Panc1 (cell line): ENCODE measurements at regions not wholly inside any gene's neighbourhood (a gene's known extent, or its start where the extent isn't known, plus 50 kb on each side); places are given as distances from the start of the nearest gene placed in this dataset.

Source experiments
- ATAC-seq: fragments of 200-7000 bp; cut with Tn5 transposase; 2 replicates; pipeline ENCODE4 v1.9.1; 2020; ENCODE audit warnings: mild to moderate bottlenecking, moderate library complexity
- BruUV-seq: library from RNA; stranded (reverse); fragments of 400-500 nt; replicated peaks from 2 replicates; lab custom pipeline; 2021; lab: Mats Ljungman, UMichigan
- CTCF ChIA-PET: fragments of 300-600 bp; sonication (Branson Sonifier 250); formaldehyde crosslinking; loops from one replicate; lab custom pipeline; 2022; ENCODE audit warnings: antibody characterized with exemption; lab: Charles Lee
- POLR2A ChIA-PET: fragments of 300-600 bp; sonication (Branson Sonifier 250); formaldehyde crosslinking; loops from one replicate; lab custom pipeline; 2022; ENCODE audit warnings: antibody characterized with exemption; lab: Charles Lee
- DNase-seq: peaks from one replicate; pipeline ENCODE4 v3.0.0-alpha.2; 2010; ENCODE audit warnings: low read depth, low spot score
- H3K27ac ChIP-seq: 2 replicates; pipeline ENCODE4 v1.5.1; 2011; ENCODE audit warnings: mild to moderate bottlenecking, low read length, inconsistent platforms
- H3K27me3 ChIP-seq: fragments of 200-500 bp; sonication (Bioruptor generic); 2 replicates; pipeline ENCODE4 v1.6.0; 2014; ENCODE audit warnings: low read length, inconsistent platforms; ENCODE audit not compliant: control insufficient read depth, insufficient read depth
- H3K36me3 ChIP-seq: fragments of 200-500 bp; sonication (Bioruptor generic); 2 replicates; pipeline ENCODE4 v1.5.1; 2014; ENCODE audit warnings: inconsistent platforms, mild to moderate bottlenecking, low read length, moderate library complexity; ENCODE audit not compliant: control insufficient read depth, insufficient read depth
- H3K4me1 ChIP-seq: 2 replicates; pipeline ENCODE4 v1.5.1; 2011; ENCODE audit warnings: inconsistent platforms, mild to moderate bottlenecking, low read length, moderate library complexity; ENCODE audit not compliant: control insufficient read depth, insufficient read depth
- H3K4me3 ChIP-seq, 2 experiments: 2 replicates each; pipeline ENCODE4 v1.5.1; 2011 to 2012; ENCODE audit warnings: low read depth in 2 of 2, low read length in 2 of 2, mild to moderate bottlenecking in 2 of 2, inconsistent platforms in 1 of 2, moderate library complexity in 1 of 2
- H3K9me3 ChIP-seq: fragments of 200-500 bp; sonication (Bioruptor generic); 2 replicates; pipeline ENCODE4 v1.5.1; 2014; ENCODE audit warnings: low read depth, mild to moderate bottlenecking, inconsistent platforms, low read length, moderate library complexity; ENCODE audit not compliant: control insufficient read depth, insufficient read depth
- POLR2AphosphoS5 ChIP-seq: IDR thresholded peaks from 2 replicates; pipeline ENCODE4 v1.6.1; 2012; ENCODE audit warnings: mild to moderate bottlenecking, low read depth, low read length, moderate library complexity
- SIN3A ChIP-seq: IDR thresholded peaks from 2 replicates; pipeline ENCODE4 v1.6.1; 2012; ENCODE audit warnings: low read depth, mild to moderate bottlenecking, low read length, moderate library complexity, borderline replicate concordance; ENCODE audit not compliant: insufficient read depth
- TCF7L2 ChIP-seq: IDR thresholded peaks from 2 replicates; pipeline ENCODE4 v1.6.1; 2011; ENCODE audit warnings: mild to moderate bottlenecking, low read depth, low read length, inconsistent platforms
- in situ Hi-C: cut with HindIII; loops from 2 replicates; pipeline ENCODE4 v1.10.0; 2016; ENCODE audit warnings: low sequenced_read_pairs, low pct_unique_long_range_greater_than_20kb
- intact Hi-C: fragments of 100-400 bp; cut with micrococcal nuclease; formaldehyde crosslinking; loops from one replicate; pipeline ENCODE4 v1.10.0; 2022; ENCODE audit not compliant: unreplicated experiment
- TF ChIP-seq, protein P1 (sequence below), 2 experiments: IDR thresholded peaks; 2 replicates each; pipeline ENCODE4 v1.6.1; 2011 to 2012; ENCODE audit warnings: low read depth in 2 of 2, control low read depth in 1 of 2, low read length in 1 of 2, mild to moderate bottlenecking in 1 of 2, moderate library complexity in 1 of 2; ENCODE audit not compliant: insufficient read depth in 1 of 2
- TF ChIP-seq, protein P2 (sequence below): fragments of 450-650 bp; IDR thresholded peaks from 2 replicates; pipeline ENCODE4 v1.5.1; 2017; ENCODE audit warnings: mild to moderate bottlenecking

DNA sequence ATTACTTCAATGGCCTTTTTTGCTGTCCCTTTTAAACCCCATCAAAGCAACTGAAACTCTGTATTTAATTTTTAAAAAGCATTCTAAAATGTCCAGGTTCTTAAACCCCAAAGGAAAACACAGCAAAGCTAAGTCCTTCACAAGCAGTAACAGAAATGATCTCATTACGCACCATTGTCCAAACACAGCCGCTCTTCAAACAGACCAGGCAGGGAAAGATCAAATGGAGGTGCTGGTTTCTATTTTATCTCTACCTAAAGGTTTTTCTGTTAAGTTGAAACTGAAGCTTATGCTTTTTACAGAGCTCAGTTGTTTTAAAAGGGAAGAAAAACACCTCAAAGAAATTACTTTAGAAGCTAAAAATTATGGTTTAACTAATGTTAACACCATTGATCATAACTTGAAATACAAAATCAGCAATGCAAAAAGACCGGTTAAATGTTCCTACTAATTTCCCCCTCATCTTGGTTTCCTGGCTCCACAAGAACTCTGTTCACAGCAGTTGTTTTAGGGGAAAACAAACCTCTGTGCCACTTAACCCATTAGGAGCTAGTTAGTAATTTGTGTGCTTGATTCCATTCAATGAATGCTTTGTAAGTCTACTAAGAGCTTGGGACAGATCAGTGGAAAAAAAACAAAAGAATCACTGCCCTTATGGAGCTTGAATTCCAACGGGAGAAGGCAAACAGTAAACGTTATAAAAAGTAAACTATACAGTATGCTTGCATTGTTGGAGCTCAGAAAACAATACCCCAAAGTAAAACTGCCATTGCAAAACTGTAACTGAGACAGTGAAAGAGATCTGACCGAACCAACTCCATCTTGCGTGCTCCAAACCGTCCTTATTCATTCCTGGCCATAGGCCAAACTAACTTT, 87.4 kb downstream of the CD24 start:
- no peak for DNase-seq
- Histone ChIP-seq H3K4me3 (no peak overlapping the region), H3K4me1 (no peaks in the 10 kb centered on the region), H3K36me3 (no peaks in the 10 kb centered on the region), H3K9me3 (no peaks in the 10 kb centered on the region), H3K27me3 (no peaks in the 10 kb centered on the region), H3K27ac (peak overlapping the region; percentile 49)
- intact Hi-C loops, result loop anchor here (10.0 kb wide), 1 partner anchor 88 kb away; the partner anchor contains the start of gene CD24
- peak; percentile 66 for ATAC-seq
- no peak for TF ChIP-seq POLR2AphosphoS5
- TF ChIP-seq, protein P1, sequence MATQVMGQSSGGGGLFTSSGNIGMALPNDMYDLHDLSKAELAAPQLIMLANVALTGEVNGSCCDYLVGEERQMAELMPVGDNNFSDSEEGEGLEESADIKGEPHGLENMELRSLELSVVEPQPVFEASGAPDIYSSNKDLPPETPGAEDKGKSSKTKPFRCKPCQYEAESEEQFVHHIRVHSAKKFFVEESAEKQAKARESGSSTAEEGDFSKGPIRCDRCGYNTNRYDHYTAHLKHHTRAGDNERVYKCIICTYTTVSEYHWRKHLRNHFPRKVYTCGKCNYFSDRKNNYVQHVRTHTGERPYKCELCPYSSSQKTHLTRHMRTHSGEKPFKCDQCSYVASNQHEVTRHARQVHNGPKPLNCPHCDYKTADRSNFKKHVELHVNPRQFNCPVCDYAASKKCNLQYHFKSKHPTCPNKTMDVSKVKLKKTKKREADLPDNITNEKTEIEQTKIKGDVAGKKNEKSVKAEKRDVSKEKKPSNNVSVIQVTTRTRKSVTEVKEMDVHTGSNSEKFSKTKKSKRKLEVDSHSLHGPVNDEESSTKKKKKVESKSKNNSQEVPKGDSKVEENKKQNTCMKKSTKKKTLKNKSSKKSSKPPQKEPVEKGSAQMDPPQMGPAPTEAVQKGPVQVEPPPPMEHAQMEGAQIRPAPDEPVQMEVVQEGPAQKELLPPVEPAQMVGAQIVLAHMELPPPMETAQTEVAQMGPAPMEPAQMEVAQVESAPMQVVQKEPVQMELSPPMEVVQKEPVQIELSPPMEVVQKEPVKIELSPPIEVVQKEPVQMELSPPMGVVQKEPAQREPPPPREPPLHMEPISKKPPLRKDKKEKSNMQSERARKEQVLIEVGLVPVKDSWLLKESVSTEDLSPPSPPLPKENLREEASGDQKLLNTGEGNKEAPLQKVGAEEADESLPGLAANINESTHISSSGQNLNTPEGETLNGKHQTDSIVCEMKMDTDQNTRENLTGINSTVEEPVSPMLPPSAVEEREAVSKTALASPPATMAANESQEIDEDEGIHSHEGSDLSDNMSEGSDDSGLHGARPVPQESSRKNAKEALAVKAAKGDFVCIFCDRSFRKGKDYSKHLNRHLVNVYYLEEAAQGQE (IDR thresholded peaks at IDR 0.05; ENCODE audit: insufficient read depth in 1 of 2, low read depth in 2 of 2, low read length in 1 of 2), result no peak
- TF ChIP-seq, protein P2, sequence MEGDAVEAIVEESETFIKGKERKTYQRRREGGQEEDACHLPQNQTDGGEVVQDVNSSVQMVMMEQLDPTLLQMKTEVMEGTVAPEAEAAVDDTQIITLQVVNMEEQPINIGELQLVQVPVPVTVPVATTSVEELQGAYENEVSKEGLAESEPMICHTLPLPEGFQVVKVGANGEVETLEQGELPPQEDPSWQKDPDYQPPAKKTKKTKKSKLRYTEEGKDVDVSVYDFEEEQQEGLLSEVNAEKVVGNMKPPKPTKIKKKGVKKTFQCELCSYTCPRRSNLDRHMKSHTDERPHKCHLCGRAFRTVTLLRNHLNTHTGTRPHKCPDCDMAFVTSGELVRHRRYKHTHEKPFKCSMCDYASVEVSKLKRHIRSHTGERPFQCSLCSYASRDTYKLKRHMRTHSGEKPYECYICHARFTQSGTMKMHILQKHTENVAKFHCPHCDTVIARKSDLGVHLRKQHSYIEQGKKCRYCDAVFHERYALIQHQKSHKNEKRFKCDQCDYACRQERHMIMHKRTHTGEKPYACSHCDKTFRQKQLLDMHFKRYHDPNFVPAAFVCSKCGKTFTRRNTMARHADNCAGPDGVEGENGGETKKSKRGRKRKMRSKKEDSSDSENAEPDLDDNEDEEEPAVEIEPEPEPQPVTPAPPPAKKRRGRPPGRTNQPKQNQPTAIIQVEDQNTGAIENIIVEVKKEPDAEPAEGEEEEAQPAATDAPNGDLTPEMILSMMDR, result no peak
- TF ChIP-seq TCF7L2, result no peak
- no peak for TF ChIP-seq SIN3A
- ChIA-PET POLR2A (interaction anchor here (0.7 kb wide), 1 partner anchor 220 kb away, joined by 10 read pairs; no protein-coding TSS in a partner anchor), CTCF (interaction anchor here (0.7 kb wide), 1 partner anchor 59 kb away, joined by 5 read pairs; no protein-coding TSS in a partner anchor)
- BruUV-seq, result no TSS peak
- in situ Hi-C loops, result no loop called here

DNA sequence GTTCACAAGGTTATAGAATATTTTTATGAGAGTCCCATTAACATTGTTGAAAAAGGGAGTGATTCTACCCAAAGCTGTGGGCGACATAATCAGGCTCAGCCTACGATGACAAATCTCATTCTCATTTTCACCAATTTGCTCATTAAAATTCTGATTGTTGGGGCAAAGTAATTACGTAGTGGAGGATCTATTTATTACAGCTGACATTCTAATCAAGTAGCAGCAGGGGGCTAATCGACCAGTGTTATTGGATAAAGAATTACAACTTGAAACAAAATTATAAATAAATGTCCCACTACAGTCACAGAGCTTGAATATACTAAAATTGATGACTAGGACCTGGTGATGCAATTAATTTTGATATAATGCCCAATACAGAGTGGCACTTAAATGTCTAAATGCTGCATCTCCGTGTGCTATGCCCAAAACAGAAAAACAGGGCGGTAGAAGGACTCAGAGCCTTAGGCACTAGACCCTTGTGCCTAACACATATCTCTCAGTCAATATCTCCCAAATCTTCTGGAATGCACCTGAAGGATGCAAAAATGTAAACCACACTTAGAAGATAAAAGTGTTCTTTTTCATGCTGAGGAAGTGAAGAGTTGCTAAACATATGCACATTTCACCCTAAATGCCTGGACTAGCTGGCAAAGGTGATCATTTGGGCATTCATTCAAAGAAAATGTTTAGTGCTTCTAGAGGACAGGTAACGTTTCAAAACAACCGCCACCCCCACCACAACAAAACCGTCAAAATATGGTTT, 88.3 kb downstream of the CD24 start:
- no TSS peak for BruUV-seq
- intact Hi-C loops, result loop anchor here (10.0 kb wide), 1 partner anchor 89 kb away; the partner anchor contains the start of gene CD24
- ChIA-PET CTCF (no interaction called here), POLR2A (no interaction called here)
- Histone ChIP-seq H3K9me3 (no peaks in the 10 kb centered on the region), H3K4me3 (no peak overlapping the region), H3K27me3 (no peaks in the 10 kb centered on the region), H3K27ac (peak overlapping the region; percentile 49), H3K36me3 (no peaks in the 10 kb centered on the region), H3K4me1 (no peaks in the 10 kb centered on the region)
- TF ChIP-seq POLR2AphosphoS5, result no peak
- in situ Hi-C loops, result no loop called here
- DNase-seq (no peak), ATAC-seq (no peak)
